Mesendoderm (in vitro differentiated cells): ENCODE measurements at regions not wholly inside any gene's neighbourhood (a gene's known extent, or its start where the extent isn't known, plus 50 kb on each side); places are given as distances from the start of the nearest gene placed in this dataset.
A peak's percentile ranks its signal among the peaks of the same experiment; 100 is the strongest.

ENCODE experiments used
- DNase-seq: peaks from one replicate; pipeline ENCODE4 v3.0.0; 2013
- H2AK5ac ChIP-seq: 2 replicates; pipeline ENCODE4 v1.6.1; 2013; ENCODE audit warnings: low read length, inconsistent platforms
- H2BK120ac ChIP-seq: 2 replicates; pipeline ENCODE4 v1.6.1; 2013; ENCODE audit warnings: low read depth, mild to moderate bottlenecking, low read length, moderate library complexity, mixed read lengths
- H2BK15ac ChIP-seq: replicated peaks from 2 replicates; pipeline ENCODE4 v1.6.1; 2013; ENCODE audit warnings: low read depth, mild to moderate bottlenecking, moderate library complexity
- H2BK5ac ChIP-seq: 2 replicates; pipeline ENCODE4 v1.6.1; 2013; ENCODE audit warnings: low read length, inconsistent platforms
- H3K18ac ChIP-seq: 2 replicates; pipeline ENCODE4 v1.6.1; 2013; ENCODE audit warnings: mild to moderate bottlenecking, low read length, mixed read lengths
- H3K23ac ChIP-seq: one replicate; pipeline ENCODE4 v1.6.1; 2013; ENCODE audit warnings: low read length
- H3K27ac ChIP-seq: 2 replicates; pipeline ENCODE4 v1.5.1; 2013; ENCODE audit warnings: low read depth, mild to moderate bottlenecking, inconsistent platforms, low read length, moderate library complexity
- H3K27me3 ChIP-seq: 2 replicates; pipeline ENCODE4 v1.6.1; 2013; ENCODE audit warnings: low read length, control low read depth, mild to moderate bottlenecking, inconsistent platforms; ENCODE audit not compliant: insufficient read depth, poor library complexity
- H3K36me3 ChIP-seq: 2 replicates; pipeline ENCODE4 v1.6.1; 2013; ENCODE audit warnings: low read length, inconsistent platforms; ENCODE audit not compliant: control insufficient read depth, insufficient read depth
- H3K4ac ChIP-seq: one replicate; pipeline ENCODE4 v1.6.1; 2013; ENCODE audit warnings: low read depth, mild to moderate bottlenecking, low read length, moderate library complexity
- H3K4me1 ChIP-seq: 2 replicates; pipeline ENCODE4 v1.6.1; 2013; ENCODE audit warnings: low read depth, low read length, inconsistent platforms; ENCODE audit not compliant: control insufficient read depth
- H3K4me2 ChIP-seq: 2 replicates; pipeline ENCODE4 v1.6.1; 2013; ENCODE audit warnings: low read length
- H3K4me3 ChIP-seq: 2 replicates; pipeline ENCODE4 v1.5.1; 2013; ENCODE audit warnings: mild to moderate bottlenecking, low read length
- H3K56ac ChIP-seq: one replicate; pipeline ENCODE4 v1.6.1; 2013; ENCODE audit warnings: low read length
- H3K79me1 ChIP-seq: 2 replicates; pipeline ENCODE4 v1.6.1; 2013; ENCODE audit warnings: low read length, inconsistent platforms
- H3K79me2 ChIP-seq: 2 replicates; pipeline ENCODE4 v1.6.1; 2013; ENCODE audit warnings: mild to moderate bottlenecking, low read length; ENCODE audit not compliant: control insufficient read depth, insufficient read depth
- H3K9ac ChIP-seq: 2 replicates; pipeline ENCODE4 v1.6.1; 2013; ENCODE audit warnings: low read length, inconsistent platforms
- H4K5ac ChIP-seq: one replicate; pipeline ENCODE4 v1.6.1; 2013; ENCODE audit warnings: low read length
- H4K8ac ChIP-seq: one replicate; pipeline ENCODE4 v1.6.1; 2013; ENCODE audit warnings: low read depth, mild to moderate bottlenecking, control low read depth, low read length, moderate library complexity
- WGBS: extraction: QIAGEN DNeasy Blood & Tissue Kit; methylation state at CpG from one replicate; pipeline ENCODE4 v1.1.7; 2013; ENCODE audit warnings: low lambda C conversion rate, missing lambda C conversion rate; ENCODE audit not compliant: insufficient coverage; ENCODE audit errors: extremely low coverage; 5-methylcytosine and 5-hydroxymethylcytosine counted together

DNA sequence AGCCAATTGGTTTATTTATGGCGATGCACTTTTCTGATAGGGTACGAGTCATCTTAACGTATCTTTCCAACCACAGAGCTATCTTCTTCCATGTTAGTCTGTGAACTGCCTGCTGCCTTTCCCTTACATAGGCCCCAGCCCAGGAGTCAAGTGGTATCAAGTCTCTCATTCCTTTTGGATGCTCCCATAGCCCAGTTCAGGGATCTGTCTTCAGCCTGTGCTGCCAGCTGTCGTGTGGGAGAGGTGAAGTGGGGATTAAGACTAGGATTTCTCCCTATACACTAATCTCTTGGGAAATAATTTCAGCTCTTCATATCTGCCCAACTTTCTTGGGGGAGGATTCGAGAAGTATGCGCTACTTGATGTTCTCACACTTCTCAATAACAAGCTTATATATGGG, 475.7 kb downstream of the EBF1 start:
- Histone ChIP-seq H3K4me2 (no peak overlapping the region), H3K56ac (no peak overlapping the region), H3K27ac (no peak overlapping the region), H4K5ac (no peak overlapping the region), H3K79me1 (no peaks in the 10 kb centered on the region), H2AK5ac (no peak overlapping the region), H2BK5ac (no peak overlapping the region), H4K8ac (no peak overlapping the region), H2BK120ac (no peak overlapping the region), H3K4me1 (no peaks in the 10 kb centered on the region), H3K36me3 (no peaks in the 10 kb centered on the region), H3K9ac (no peak overlapping the region), H3K27me3 (no peaks in the 10 kb centered on the region), H3K18ac (no peak overlapping the region), H3K4me3 (no peak overlapping the region), H2BK15ac (no peak overlapping the region), H3K4ac (no peak overlapping the region), H3K79me2 (no peaks in the 10 kb centered on the region), H3K23ac (no peak overlapping the region)
- DNase-seq: no peak
- no CpG with 5 or more reads among the region's 6 CpGs for WGBS

- H3K23ac ChIP-seq: no peak overlapping the region
- peak overlapping the region; percentile 56 for H4K8ac ChIP-seq
- H3K4me2 ChIP-seq: no peak overlapping the region
- no peaks in the 10 kb centered on the region for H3K27me3 ChIP-seq
- no CpG with 5 or more reads among the region's 2 CpGs for WGBS
- H3K18ac ChIP-seq: no peak overlapping the region
- no peak overlapping the region for H2BK120ac ChIP-seq
- H3K4me3 ChIP-seq: no peak overlapping the region
- H4K5ac ChIP-seq: no peak overlapping the region
- no peak overlapping the region for H3K4ac ChIP-seq
- no peak overlapping the region for H2BK5ac ChIP-seq
- H3K79me2 ChIP-seq: no peaks in the 10 kb centered on the region
- H3K79me1 ChIP-seq: no peaks in the 10 kb centered on the region
- H2BK15ac ChIP-seq: no peak overlapping the region
- H3K4me1 ChIP-seq: no peaks in the 10 kb centered on the region
- H3K36me3 ChIP-seq: no peaks in the 10 kb centered on the region
- H3K56ac ChIP-seq: no peak overlapping the region
- no peak overlapping the region for H3K9ac ChIP-seq
- no peak for DNase-seq
- no peak overlapping the region for H2AK5ac ChIP-seq
- no peak overlapping the region for H3K27ac ChIP-seq
Measured at GRCh38 chr5:158621391-158621790, 478.3 kb downstream of the EBF1 start.

DNA sequence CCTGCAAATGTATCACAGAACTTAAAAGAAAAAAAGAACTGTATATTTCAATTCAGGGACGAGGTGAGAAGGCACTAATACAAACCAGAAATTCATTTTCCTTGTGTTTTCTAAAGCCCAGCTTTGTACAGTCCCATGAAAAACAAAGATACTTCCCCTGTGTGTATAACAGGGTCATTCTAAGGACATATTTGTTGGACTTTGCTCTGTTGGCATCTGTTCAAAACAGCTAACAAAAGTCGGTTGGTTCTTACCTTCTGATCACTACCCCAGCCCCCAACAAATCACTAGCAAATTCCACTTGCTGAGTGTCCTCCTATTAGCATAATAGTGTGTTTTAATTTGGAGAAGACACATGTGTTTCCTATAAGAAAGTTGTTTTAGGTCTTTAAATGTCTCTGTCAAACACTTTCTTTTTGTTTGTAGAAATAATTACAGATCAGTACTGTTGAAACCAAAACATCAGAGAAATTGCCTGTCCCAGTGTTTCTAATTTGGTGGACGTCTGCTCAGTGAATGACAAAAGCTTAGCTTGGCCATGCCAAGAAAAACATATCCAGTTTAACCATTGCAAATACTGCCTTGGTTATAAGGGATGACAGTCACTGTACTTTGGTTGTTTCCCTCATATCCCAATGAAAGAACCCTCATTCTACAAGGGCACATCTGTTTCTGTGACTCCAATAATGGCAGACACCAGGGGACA, 480.5 kb downstream of the EBF1 start:
- H3K27ac ChIP-seq: no peak overlapping the region
- H2BK120ac ChIP-seq: no peak overlapping the region
- WGBS: no CpG with 5 or more reads among the region's 3 CpGs
- H4K5ac ChIP-seq: no peak overlapping the region
- H2BK15ac ChIP-seq: no peak overlapping the region
- H3K79me2 ChIP-seq: no peaks in the 10 kb centered on the region
- H3K23ac ChIP-seq: no peak overlapping the region
- no peaks in the 10 kb centered on the region for H3K4me1 ChIP-seq
- H3K4ac ChIP-seq: no peak overlapping the region
- no peak overlapping the region for H3K4me2 ChIP-seq
- H2BK5ac ChIP-seq: no peak overlapping the region
- no peak overlapping the region for H3K4me3 ChIP-seq
- no peak overlapping the region for H3K9ac ChIP-seq
- no peaks in the 10 kb centered on the region for H3K36me3 ChIP-seq
- DNase-seq: no peak
- no peak overlapping the region for H2AK5ac ChIP-seq
- no peaks in the 10 kb centered on the region for H3K27me3 ChIP-seq
- H3K18ac ChIP-seq: no peak overlapping the region
- H3K79me1 ChIP-seq: no peaks in the 10 kb centered on the region
- H4K8ac ChIP-seq: no peak overlapping the region
- no peak overlapping the region for H3K56ac ChIP-seq

DNA sequence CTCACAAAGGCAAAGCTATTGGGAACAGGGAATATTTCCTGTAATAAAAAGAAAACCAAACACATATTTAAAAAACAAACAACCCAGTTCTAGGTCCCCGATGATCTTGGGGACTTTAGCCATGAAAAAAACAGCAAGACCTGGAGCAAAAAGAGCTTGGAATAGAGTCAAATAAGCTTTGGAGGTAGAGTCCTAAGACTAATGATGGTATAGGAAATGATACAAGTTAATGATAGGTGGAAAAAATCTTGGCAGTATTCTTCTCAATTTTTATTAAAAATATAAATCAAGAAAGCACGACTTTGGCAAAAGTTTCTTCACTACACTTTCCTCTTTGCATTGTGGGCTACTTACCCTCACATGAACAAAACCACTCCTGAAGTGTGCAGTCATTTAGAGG, 481.5 kb downstream of the EBF1 start:
- Histone ChIP-seq H3K36me3 (no peaks in the 10 kb centered on the region), H2BK120ac (no peak overlapping the region), H3K23ac (no peak overlapping the region), H3K4me1 (no peaks in the 10 kb centered on the region), H3K56ac (no peak overlapping the region), H3K4me2 (no peak overlapping the region), H2BK15ac (no peak overlapping the region), H3K18ac (no peak overlapping the region), H3K79me2 (no peaks in the 10 kb centered on the region), H3K79me1 (no peaks in the 10 kb centered on the region), H3K27ac (no peak overlapping the region), H3K27me3 (no peaks in the 10 kb centered on the region), H3K4me3 (no peak overlapping the region), H2BK5ac (no peak overlapping the region), H4K8ac (no peak overlapping the region), H3K4ac (no peak overlapping the region), H3K9ac (no peak overlapping the region), H2AK5ac (no peak overlapping the region), H4K5ac (no peak overlapping the region)
- no CpG with 5 or more reads among the region's 2 CpGs for WGBS
- DNase-seq: no peak

DNA sequence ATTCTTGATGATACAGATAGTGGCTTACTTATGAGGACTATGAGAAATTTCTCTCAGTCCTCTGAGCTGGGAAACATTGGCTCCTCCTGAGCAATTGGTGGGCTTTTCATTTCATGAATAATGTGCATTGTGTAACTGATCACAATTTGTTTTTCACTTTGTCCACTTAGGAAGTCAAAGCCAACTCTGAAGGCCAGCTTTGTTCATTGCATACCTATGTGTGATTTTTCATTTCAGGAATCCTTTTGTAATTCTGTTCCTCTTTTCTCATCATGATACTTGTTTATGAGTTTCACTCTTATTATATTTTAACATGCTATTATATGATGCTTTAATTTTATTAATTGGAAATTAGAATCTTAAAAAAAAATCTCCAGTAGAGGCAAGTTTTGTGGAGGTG, 483.0 kb downstream of the EBF1 start:
- no peak for DNase-seq
- no peaks in the 10 kb centered on the region for H3K36me3 ChIP-seq
- no peak overlapping the region for H3K18ac ChIP-seq
- no peaks in the 10 kb centered on the region for H3K79me1 ChIP-seq
- H2AK5ac ChIP-seq: no peak overlapping the region
- H4K5ac ChIP-seq: no peak overlapping the region
- H2BK5ac ChIP-seq: no peak overlapping the region
- H3K4me2 ChIP-seq: no peak overlapping the region
- H3K79me2 ChIP-seq: no peaks in the 10 kb centered on the region
- H3K27me3 ChIP-seq: no peaks in the 10 kb centered on the region
- H3K4me3 ChIP-seq: no peak overlapping the region
- H3K56ac ChIP-seq: no peak overlapping the region
- H3K23ac ChIP-seq: no peak overlapping the region
- H2BK15ac ChIP-seq: no peak overlapping the region
- no peak overlapping the region for H2BK120ac ChIP-seq
- no peak overlapping the region for H3K4ac ChIP-seq
- H4K8ac ChIP-seq: no peak overlapping the region
- H3K27ac ChIP-seq: no peak overlapping the region
- H3K9ac ChIP-seq: no peak overlapping the region
- H3K4me1 ChIP-seq: no peaks in the 10 kb centered on the region

DNA sequence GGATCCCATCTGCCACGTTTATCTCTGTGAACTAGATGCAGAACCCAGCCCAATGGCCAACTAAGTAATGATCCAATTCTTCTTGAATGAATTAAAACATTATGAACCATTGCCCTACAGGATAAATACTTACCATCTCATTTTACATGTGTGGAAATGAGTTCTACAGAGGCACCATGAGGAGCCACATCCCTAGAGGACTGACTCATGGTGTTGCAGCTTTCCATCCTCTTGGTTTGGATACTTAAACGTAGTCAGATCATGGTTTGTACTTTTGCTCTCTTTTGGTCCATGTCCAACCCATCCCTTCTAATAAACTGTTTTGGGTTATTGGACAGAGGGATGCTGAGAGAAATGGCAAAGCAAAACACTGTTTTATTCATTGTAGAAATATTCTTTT, 484.8 kb downstream of the EBF1 start:
- no CpG with 5 or more reads among the region's 2 CpGs for WGBS
- H3K9ac ChIP-seq: no peak overlapping the region
- H2AK5ac ChIP-seq: no peak overlapping the region
- no peaks in the 10 kb centered on the region for H3K79me2 ChIP-seq
- no peak overlapping the region for H3K18ac ChIP-seq
- no peaks in the 10 kb centered on the region for H3K79me1 ChIP-seq
- no peak overlapping the region for H2BK120ac ChIP-seq
- H3K56ac ChIP-seq: no peak overlapping the region
- H4K5ac ChIP-seq: no peak overlapping the region
- H3K23ac ChIP-seq: no peak overlapping the region
- H3K4me1 ChIP-seq: no peaks in the 10 kb centered on the region
- H3K4me3 ChIP-seq: no peak overlapping the region
- no peak overlapping the region for H4K8ac ChIP-seq
- no peaks in the 10 kb centered on the region for H3K36me3 ChIP-seq
- H2BK15ac ChIP-seq: no peak overlapping the region
- H3K4ac ChIP-seq: no peak overlapping the region
- no peak for DNase-seq
- no peak overlapping the region for H3K4me2 ChIP-seq
- H2BK5ac ChIP-seq: no peak overlapping the region
- no peaks in the 10 kb centered on the region for H3K27me3 ChIP-seq
- no peak overlapping the region for H3K27ac ChIP-seq
